ENCODE measurements at regions not wholly inside any gene's neighbourhood (a gene's known extent, or its start where the extent isn't known, plus 50 kb on each side); places are given as distances from the start of the nearest gene placed in this dataset.

DNA sequence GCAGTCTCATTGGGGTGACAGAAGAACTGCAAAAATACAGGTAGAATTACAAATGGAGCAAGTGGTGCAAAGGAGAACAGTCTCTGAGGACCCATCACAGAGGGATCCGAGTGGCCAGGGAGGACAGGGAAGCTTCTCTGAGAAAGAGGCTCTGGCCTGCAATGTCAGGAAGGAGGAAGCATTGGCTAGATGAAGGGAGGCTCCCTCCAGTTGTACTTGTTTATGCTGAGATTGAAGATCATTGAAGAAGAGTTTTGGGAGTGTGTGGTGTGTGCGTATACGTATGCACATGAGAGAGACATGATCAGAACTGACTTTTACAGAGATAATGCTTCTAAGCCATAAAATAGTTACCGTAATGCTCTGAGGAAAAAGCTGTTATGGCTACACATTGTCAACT, 274.7 kb upstream of the FZD8 start:
- Mint-ChIP-seq H3K27me3 (ENCODE audit: low read depth in 3 of 3) (no peaks in the 10 kb centered on the region), H3K27ac (no peak overlapping the region), H3K4me1 (no peaks in the 10 kb centered on the region), H3K9me3 (peaks cover 0 to 3% (median 0%) of the 10 kb centered on the region in 7 donors), H3K36me3 (no peaks in the 10 kb centered on the region), H3K4me3 (no peak overlapping the region)
- WGBS (ENCODE audit: insufficient coverage) = 82% methylated on average over 3 of the region's 4 CpGs
- TF ChIP-seq, protein P1, sequence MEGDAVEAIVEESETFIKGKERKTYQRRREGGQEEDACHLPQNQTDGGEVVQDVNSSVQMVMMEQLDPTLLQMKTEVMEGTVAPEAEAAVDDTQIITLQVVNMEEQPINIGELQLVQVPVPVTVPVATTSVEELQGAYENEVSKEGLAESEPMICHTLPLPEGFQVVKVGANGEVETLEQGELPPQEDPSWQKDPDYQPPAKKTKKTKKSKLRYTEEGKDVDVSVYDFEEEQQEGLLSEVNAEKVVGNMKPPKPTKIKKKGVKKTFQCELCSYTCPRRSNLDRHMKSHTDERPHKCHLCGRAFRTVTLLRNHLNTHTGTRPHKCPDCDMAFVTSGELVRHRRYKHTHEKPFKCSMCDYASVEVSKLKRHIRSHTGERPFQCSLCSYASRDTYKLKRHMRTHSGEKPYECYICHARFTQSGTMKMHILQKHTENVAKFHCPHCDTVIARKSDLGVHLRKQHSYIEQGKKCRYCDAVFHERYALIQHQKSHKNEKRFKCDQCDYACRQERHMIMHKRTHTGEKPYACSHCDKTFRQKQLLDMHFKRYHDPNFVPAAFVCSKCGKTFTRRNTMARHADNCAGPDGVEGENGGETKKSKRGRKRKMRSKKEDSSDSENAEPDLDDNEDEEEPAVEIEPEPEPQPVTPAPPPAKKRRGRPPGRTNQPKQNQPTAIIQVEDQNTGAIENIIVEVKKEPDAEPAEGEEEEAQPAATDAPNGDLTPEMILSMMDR (IDR thresholded peaks at IDR 0.05) = no peak
- Histone ChIP-seq H3K4me2 (replicated peaks; ENCODE audit: extremely low read depth, low read length, poor library complexity, severe bottlenecking) (no peak overlapping the region), H3K36me3 (replicated peaks in 1 of 2; ENCODE audit: control insufficient read depth in 1 of 2, insufficient read depth in 2 of 2, low read length in 2 of 2) (no peaks in the 10 kb centered on the region), H3K27ac (ENCODE audit: low read depth in 1 of 2, low read length in 2 of 2) (no peak overlapping the region), H3K4me1 (ENCODE audit: control insufficient read depth in 1 of 2, insufficient read depth in 2 of 2, low read length in 2 of 2) (no peaks in the 10 kb centered on the region), H3K9ac (ENCODE audit: insufficient read depth, low read length, poor library complexity, severe bottlenecking) (no peak overlapping the region), H3K9me3 (replicated peaks in 1 of 2; ENCODE audit: control insufficient read depth in 1 of 2, insufficient read depth in 1 of 2, low read length in 2 of 2) (no peaks in the 10 kb centered on the region), H4K20me1 (ENCODE audit: insufficient read depth, low read length) (no peaks in the 10 kb centered on the region), H3K79me2 (ENCODE audit: insufficient read depth, low read length) (no peaks in the 10 kb centered on the region), H3K4me3 (replicated peaks in 1 of 3; ENCODE audit: low read depth in 2 of 3, low read length in 3 of 3) (no peak overlapping the region), H3K27me3 (ENCODE audit: control insufficient read depth in 2 of 2, insufficient read depth in 2 of 2, low read length in 2 of 2) (no peaks in the 10 kb centered on the region), H2AFZ (ENCODE audit: insufficient read depth, low read depth, low read length, poor library complexity, severe bottlenecking) (no peak overlapping the region)
- DNase-seq = no peak
- intact Hi-C loops (cut with micrococcal nuclease) = no loop called here

DNA sequence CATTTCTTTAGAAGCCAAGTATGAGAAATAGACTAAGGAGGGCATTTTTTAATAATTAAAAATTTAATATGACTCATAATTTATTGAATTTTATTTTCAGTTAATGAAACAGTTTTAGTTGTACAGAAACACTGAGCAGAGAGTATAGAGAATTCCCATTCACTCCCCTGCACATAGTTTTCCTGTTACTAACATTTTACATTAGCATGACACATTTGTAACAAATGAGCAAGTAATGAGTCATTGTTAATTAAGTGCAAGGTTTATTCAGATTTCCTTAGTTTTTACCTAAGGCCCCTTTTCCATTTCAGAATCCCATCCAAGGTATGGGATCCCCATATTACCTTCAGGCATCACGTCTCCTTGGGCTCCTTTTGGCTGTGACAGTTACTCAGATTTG, 271.5 kb upstream of the FZD8 start:
- H3K36me3 ChIP-seq (replicated peaks in 1 of 2; ENCODE audit: control insufficient read depth in 1 of 2, insufficient read depth in 2 of 2, low read length in 2 of 2) = no peaks in the 10 kb centered on the region
- no peak overlapping the region for H2AFZ ChIP-seq (ENCODE audit: insufficient read depth, low read depth, low read length, poor library complexity, severe bottlenecking)
- 80% methylated on average over 1 of the region's 1 CpG for WGBS (ENCODE audit: insufficient coverage)
- Mint-ChIP-seq H3K9me3 (no peaks in the 10 kb centered on the region), H3K27ac (no peak overlapping the region), H3K36me3 (no peaks in the 10 kb centered on the region), H3K4me1 (no peaks in the 10 kb centered on the region), H3K4me3 (no peak overlapping the region), H3K27me3 (ENCODE audit: low read depth in 3 of 3) (no peaks in the 10 kb centered on the region)
- intact Hi-C loops (cut with micrococcal nuclease) = no loop called here
- no peak overlapping the region for H3K4me2 ChIP-seq (replicated peaks; ENCODE audit: extremely low read depth, low read length, poor library complexity, severe bottlenecking)
- H3K4me1 ChIP-seq (ENCODE audit: control insufficient read depth in 1 of 2, insufficient read depth in 2 of 2, low read length in 2 of 2) = no peaks in the 10 kb centered on the region
- H3K9ac ChIP-seq (ENCODE audit: insufficient read depth, low read length, poor library complexity, severe bottlenecking) = no peak overlapping the region
- DNase-seq = no peak
- H3K27ac ChIP-seq (ENCODE audit: low read depth in 1 of 2, low read length in 2 of 2) = no peak overlapping the region
- no peaks in the 10 kb centered on the region for H3K79me2 ChIP-seq (ENCODE audit: insufficient read depth, low read length)
- no peak overlapping the region for H3K4me3 ChIP-seq (replicated peaks in 1 of 3; ENCODE audit: low read depth in 2 of 3, low read length in 3 of 3)
- TF ChIP-seq, protein P1 (IDR thresholded peaks at IDR 0.05) = no peak
- no peaks in the 10 kb centered on the region for H3K9me3 ChIP-seq (replicated peaks in 1 of 2; ENCODE audit: control insufficient read depth in 1 of 2, insufficient read depth in 1 of 2, low read length in 2 of 2)
- H3K27me3 ChIP-seq (ENCODE audit: control insufficient read depth in 2 of 2, insufficient read depth in 2 of 2, low read length in 2 of 2) = no peaks in the 10 kb centered on the region
- H4K20me1 ChIP-seq (ENCODE audit: insufficient read depth, low read length) = no peaks in the 10 kb centered on the region
